ENCODE measurements at regions not wholly inside any gene's neighbourhood (a gene's known extent, or its start where the extent isn't known, plus 50 kb on each side); places are given as distances from the start of the nearest gene placed in this dataset.
"Not testable (repeated sequence)": the region's sequence is repeated elsewhere in the genome, so short reads cannot be mapped to it uniquely, and the experiment has no call there.

DNA sequence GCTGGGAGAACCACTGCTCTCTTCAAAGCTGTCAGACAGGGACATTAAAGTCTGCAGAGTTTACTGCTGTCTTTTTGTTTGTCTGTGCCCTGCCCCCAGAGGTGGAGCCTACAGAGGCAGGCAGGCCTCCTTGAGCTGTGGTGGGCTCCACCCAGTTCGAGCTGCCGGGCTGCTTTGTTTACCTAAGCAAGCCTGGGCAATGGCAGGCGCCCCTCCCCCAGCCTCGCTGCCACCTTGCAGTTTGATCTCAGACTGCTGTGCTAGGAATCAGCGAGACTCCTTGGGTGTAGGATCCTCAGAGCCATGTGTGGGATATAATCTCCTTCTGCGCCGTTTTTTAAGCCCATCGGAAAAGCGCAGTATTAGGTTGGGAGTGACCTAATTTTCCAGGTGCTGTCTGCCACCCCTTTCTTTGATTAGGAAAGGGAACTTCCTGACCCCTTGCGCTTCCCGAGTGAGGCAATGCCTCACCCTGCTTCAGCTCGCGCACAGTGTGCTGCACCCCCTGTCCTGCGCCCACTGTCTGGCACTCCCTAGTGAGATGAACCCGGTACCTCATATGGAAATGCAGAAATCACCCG lies 298.3 kb upstream of the MIS18BP1 start:
- not testable (repeated sequence) for DNase-seq

DNA sequence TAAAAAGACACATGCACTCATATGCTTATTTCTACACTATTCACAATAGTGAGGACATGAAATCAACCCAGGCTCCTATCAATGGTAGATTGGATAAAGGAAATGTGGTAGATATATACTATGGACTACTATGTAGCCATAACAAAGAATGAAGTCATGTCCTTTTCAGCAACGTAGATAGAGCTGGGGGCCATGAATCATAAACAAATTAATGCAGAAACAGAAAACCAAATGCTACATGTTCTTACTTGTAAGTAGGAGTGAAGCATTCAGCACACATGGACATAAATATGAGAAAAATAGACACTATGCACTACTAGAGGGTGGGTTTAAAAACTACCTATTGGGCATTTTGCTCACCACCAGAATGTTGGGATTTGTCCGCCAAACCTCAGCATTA lies 278.0 kb upstream of the MIS18BP1 start:
- no peak for DNase-seq

DNA sequence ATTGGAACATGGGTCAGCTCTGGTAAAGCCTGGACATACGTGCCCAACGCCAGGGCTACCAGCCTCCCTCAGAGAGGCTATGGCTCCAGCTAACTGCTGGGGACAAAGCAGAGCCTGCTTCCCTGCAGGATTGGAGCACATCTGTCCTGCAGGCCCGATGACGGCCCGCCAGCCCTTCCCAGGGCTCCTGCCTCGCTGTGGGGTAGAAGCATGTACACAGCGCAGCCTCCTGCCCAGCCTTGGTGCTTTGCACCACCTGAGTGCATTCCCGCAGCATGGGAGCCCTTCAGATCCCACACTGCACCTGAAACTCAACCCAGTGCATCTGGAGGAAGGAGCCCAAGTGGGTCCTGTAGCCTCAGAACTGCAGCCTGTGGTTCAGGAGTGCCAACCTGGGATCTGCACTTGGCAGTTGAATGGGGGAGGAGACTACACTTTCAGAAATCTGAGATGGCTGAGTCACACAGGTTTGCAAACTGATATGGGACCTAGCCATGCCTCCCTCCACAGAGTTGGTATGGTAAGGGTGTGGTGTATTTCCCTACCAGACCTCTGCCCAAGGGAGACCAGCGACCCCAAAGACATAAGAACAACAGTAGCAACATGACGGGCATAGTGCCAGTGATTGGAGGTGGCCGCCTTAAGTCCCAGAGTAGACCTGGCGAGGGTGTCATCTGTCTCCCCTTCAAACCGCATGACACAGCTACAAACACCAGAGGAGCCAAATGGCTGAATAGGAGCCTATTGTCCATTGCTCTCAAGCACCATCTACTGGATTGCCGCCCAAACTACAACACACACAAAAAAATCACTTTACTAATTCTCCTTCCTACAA lies 273.9 kb upstream of the MIS18BP1 start:
- peak; percentile 3 for DNase-seq

DNA sequence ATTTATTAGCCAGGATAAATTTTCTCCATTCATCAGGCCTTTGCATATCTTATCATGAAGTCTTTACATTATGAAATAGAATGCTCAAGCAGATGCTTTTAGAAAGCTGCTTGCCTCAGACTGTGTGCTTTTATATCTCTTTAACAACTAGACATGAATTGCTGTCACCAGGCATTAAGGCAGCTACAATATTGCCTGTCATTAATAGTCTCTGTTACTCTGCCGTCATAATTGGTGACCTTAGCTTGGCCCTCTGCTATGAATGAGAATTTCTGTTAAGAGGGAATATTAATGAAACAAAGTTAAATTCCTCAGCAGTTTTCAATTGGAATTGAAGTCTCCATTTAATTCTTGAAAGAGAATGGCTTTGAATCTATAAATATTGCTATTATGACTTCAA lies 266.8 kb upstream of the MIS18BP1 start:
- DNase-seq, result no peak

DNA sequence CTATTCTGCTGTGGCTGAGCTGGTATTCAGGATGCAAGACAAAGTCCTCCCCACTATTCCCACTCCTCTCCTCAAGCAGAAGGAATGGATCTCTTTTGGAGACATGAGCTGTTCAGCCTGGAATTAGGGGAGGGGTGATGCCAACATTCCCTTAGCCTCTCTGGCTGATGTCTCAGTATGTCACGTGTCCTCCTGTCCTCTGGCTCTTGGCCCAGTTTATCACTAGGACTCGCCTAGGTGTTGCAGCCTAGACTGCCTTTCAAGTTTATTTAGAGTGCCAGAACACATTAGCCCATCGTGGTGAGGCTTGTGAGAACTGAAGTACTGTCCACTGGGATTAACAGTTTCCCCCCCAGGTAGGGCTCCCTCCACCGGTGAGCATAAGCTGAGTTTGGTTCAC lies 239.9 kb upstream of the MIS18BP1 start:
- no peak for DNase-seq

DNA sequence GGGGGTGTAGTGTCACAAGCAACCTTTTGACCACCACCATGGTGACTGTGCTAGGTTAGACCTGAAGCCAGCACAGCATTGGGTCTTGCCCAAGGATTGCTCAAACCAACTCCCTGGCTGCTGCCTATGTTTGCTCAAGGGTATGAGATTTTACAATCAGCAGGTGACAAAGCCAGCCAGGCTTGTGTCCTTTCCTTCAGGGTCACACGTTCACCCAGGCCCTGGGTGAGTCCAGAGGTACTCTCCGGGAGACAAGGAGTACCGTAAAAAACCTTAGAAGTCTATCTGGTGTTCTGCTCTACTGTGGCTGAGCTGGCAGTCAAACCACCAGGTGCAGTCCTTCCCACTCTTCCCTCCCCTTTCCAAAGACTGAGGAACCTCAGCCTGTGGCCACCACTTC lies 238.9 kb upstream of the MIS18BP1 start:
- no peak for DNase-seq

DNA sequence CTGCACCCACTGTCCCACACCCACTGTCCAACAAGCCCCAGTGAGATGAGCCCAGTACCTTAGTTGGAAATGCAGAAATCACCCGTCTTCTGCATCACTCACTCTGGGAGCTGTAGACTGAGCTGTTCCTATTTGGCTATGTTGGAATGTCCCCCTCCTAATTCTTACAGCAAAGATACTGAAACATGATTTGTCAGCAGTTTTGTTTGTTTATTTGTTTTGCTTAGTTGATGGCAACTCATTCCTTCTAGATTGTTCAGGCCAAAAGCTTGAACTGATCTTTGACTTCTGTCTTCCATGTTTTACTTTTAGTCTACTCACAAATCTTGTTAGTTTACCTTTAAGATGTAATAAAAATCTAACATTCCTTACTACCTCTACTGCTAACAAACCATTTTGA lies 233.6 kb upstream of the MIS18BP1 start:
- no peak for DNase-seq

DNA sequence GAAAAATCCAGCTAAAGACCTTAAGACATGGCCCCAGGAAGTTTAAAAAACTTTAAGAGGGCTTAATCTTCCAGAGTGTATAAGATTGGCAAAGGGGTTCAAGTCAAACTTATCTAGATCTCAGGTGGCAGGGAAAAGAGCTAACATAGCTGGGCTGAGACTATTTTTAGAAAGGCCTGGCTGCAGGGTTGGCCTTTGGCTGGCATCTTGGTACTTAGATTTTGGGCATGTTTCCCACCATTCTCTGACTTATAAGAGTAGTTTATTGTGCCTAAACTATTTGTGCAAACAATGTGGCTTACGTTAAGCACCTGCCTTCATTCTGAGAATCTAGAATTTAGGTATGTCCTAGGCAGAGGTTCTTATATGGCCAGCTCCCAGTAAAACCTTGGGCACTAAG lies 214.0 kb upstream of the MIS18BP1 start:
- DNase-seq, result no peak

DNA sequence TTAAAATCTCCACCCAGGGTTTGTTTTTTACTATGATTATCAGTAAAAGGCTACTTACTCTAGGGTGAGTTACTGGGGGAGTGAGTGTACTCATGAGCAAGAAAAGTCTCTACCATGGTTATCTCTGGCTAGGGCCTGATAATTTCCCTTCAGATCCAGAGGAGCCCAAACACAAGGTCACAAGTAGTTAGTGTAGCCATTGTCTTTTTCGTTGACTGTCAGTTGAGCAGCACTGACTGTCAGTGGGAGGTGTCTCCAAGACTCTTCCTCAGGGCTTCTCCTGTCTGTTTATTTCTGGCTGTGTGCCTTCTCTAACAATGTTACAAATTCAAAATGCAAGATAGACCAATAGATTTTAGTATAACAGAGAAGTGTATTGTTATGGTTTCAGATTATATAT lies 181.2 kb upstream of the MIS18BP1 start:
- DNase-seq, result no peak

DNA sequence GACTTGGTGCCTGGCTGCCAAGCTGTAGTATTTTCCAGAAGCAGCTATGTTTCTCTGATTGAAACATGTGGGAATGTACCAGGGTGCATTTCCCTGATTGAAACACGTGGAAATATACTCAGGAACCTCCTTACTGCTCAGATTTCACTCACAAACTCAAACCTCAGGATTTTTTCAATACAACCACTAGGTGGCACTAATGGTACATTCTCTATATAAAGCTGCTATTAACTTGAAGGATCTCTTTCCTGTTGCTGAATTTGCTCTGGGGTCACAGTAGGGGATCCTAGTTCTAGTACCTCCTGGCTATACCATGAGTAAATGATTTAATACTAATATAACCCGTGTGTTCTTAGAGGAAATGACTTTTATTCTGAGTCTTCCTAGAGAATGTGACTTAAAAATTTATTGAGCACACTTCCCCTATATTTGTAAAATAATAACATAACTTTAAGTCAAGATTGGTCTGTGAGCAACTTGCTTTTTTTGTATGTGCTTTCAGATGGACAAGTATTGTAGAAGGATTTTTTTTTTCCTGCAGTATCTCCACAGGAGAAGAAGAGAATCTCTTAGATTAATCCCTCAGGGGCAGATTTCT lies 173.8 kb upstream of the MIS18BP1 start:
- DNase-seq, result peak; percentile 23

DNA sequence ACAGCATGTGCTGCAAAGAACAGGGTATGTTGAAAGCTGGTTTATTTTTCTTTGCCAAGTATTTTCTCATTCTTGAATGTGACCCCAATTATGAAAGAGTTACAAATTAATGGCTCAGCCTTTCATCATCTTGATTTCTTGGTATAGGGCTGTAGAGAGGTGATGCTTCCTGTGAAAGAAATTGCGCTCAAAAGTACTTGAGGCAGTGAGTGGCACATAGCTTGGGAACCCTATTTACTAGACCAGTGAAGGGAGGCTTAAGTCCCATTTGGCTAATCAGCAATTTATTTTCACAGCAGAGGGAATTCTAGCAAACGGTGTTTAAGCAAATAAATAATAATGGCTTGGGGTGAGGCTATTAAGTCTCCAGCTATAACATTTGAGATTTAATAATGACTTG lies 153.9 kb upstream of the MIS18BP1 start:
- DNase-seq, result no peak

DNA sequence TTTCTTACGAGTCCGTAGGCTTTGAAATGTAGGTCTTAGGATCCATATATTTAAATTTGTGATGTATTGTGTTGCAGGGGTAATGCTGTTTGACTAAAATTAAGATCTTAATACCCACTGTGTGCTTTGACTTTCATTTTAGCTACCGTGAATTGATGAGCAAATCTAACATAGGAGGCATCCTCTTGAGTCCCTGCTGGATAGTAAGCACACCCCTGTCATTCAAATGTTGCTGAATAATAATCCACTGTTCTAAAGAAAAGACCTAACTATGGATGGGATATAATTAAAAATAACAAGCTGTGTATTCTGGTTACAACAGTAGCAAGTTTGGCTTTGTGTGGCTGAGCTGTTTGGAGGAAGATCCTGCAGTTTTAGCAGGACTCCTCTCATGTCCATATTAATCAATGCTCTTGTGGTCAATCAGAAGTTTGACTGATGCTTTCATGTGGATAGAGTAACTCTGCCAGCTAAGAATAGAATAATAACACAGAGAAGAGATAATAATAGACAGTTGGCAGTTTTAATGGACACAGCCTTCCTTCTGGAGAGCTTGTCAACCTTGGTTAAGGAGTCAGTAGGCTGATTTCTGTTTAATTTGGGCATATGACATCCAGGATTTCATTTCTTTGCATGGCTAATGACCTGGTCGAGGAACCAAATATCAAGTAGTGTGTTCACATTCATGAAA lies 148.1 kb upstream of the MIS18BP1 start:
- no peak for DNase-seq

DNA sequence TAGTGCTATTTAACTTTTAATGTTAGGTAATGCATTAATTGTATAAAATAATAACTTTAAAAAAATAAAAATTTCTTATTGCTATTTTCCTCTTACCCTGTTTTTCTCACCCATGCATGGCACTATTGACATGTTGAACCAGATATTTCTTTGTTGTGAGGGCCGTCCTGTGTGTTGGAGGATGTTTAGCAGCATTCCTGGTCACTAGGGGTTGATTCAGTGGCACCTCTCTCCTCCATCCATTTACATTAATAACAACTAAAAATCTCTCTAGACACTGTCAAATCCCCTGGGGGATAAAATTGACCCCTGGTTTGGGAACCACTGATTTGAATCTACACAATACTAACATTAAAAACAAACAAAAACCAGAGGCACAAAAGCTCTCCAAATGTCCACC lies 147.5 kb upstream of the MIS18BP1 start:
- DNase-seq, result no peak

DNA sequence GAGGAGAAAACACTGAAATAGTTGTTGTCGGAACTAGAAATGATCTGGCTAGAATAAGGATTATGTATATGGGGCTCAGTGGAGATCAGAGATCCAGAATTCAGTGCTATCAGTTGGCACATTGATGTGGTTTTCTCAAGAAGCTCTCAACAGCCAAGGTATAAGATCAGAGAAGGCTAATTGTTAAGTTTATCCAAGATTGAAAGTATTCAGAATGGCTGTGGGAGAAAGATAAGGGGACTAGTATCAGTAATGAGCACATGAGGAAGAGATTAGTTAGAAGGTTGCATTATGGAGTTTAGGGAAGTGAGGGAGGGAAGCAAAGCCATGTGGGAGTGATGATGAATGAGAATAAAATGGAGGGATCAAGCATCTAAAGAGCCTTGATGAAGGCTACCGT lies 128.1 kb upstream of the MIS18BP1 start:
- no peak for DNase-seq

DNA sequence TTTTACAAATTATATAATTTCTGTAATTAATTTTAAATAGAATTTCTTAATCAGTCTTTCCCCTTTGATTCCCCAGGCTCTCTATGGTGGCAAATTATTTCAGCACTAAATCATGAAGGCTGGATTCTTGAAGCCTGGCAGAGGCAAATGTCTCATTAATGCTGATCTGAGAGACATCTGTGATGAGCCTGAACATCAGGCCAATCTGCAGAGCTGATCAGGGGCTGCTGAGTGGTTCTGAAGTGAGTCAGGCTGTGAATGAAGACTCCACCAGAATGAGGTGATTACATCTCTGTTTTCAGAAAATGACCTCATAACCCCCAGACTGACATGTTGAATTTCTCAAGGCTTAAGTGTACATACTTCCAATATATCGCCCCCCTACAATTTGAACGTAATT lies 124.2 kb upstream of the MIS18BP1 start:
- DNase-seq, result no peak

DNA sequence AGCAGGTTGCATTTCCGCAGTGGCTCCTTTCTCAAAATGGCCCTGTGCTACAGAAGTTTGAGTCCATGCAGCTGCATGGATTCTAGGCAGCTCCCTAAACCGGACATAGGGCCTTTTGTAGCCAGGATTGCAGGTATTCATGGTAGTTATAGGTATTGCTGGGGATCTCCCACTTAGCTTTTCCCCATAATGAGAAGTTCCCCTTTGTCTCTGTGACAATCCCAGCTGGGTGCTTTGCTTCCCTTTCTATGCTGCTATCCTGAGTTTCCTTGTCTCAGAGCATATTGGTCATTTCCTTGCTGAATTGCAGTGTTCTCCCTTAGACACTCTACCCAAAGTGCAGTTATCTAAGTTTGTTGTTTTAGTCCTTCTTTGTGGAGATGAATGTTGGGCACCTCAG lies 120.9 kb upstream of the MIS18BP1 start:
- DNase-seq, result no peak

DNA sequence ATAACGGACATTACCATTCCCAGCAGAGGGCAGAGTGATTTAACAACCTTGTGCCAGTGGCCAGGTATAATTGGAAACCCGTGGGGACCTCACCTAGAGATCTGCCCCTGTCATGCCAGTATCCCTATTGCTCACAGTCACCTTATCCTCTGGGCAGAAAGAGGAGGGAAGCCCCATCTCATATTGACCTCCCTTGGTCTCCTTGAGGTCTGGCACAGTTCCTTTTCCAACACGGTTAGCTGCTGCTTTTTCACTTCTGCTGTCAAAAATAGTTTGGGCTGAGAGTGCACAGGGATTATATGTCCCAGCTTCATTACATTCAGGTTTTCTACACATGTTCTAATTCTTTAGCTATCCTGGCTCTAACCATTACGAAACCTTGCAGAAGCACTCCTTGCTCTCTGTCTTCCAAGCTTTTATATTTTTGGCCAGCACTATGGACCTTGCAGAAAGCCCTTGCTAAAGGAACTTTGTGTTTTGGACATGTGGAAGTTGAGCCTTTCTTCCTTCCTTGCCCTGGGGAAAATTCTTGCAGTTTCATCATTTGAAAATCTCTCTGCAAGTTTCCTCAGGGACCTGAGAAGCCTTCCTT lies 111.7 kb upstream of the MIS18BP1 start:
- DNase-seq, result no peak

DNA sequence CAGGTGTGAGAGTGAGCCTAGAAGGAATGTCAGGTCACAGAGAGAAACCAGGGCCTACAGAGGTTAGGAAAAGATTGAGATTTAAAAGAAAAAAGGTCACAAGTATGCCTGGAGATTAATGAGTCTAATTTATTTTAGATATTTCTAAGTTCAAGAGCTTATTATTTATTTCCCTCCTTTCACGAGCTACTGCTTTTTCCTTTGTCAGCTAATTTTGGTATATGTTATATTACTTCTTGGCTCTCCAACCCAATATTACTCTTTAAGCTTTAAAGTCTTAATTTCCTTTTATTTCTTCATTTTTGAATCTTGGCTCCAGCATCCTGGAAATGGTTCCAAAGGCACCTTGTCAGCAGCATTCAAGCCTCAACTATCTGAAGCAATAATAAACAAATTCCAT lies 109.5 kb upstream of the MIS18BP1 start:
- no peak for DNase-seq

DNA sequence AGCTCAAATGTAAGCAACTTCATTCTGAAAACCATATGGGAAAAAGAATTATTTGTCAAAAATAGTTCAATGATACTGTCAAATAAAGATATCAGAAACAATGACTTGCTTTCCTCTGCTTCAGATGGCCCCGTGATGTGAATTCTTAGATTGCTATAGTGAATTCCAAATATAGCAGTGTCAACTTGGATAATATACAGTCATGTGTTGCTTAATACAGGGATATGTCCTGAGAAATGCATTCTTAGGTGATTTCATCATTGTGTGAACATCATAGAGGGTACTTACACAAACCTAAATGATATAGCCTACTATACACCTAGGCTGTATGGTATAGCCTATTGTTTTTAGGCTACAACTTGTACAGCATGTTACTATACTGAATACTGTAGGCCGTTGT lies 108.7 kb upstream of the MIS18BP1 start:
- DNase-seq, result no peak

DNA sequence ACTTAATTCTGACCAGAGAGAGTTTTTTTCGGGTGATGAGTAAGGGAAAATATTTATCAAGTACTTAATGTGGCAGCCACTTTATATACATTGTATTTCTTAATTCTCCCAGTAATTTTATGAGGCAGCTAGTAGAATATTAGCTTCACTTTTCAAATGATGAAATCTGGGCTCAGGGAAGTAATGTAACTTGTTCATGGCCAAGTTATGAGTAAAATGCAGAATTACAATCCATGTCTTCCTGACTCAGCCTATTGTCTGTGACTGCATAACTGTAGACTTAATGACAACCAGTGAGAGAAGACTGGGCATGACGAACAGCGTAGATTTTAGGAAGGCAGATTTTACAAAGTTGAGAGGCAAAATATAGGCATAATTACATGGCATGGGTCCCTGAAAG lies 106.7 kb upstream of the MIS18BP1 start:
- DNase-seq, result no peak

DNA sequence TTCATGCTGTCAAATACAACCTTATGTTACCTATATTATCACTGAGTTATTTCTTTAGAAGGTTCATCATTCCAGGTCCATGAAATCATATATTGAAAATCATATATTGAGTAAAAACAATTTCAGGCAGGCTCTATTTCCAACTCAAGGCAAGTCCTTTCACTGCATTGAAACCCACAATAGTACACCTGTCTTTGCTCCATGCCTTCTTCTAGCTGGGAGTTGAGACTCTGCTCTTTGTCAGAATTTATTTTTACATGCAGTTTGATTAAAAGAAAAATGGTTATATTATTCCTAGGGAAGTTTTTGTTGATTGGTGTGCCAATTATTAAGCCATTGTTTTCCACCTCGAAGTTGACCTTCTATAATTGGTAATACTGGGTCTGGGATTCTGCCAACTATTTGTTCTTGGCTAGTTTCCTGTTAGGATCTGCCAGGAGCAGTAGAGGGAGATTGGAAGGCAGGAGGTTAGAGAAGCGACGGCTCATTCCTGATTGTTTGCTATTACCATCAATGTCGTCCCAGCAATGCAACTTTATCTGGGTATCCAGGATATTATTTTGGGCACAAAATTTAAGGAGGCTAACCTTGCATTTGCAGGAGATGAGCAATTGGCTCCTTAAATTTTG lies 79.5 kb upstream of the MIS18BP1 start:
- DNase-seq, result no peak

DNA sequence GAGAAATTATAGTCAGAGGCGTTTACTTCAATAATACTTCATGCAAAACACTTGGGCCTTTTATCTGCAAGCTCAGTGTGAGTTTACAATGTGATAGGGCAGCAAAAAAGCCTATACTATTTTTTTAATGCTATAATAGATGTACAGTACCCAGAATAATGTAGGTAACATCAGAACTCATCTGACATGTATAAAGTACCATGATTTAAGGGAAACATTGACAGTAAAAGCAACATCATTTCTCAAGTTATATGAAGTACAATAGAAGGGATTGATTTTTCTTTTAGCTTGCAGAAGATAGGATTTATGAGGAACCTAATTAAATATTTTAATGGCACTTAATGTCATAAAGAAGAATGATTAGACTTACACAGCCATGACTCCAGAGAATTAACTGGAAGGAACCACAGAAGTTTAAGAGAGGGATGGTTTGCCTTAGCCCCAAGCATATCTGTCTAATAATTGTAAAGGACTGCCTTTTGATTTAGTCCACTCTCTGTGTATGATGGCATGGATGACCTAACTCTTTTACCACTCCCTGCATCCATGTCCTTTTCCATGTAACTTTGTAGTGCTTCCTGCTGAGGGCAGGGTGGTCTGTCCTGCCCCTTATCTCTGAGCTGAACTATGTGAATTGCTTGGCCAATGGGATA lies 55.9 kb upstream of the MIS18BP1 start:
- no peak for DNase-seq

Data from KG1 (cell line).